Breast epithelium (tissue), 4 donors: ENCODE measurements at regions not wholly inside any gene's neighbourhood (a gene's known extent, or its start where the extent isn't known, plus 50 kb on each side); places are given as distances from the start of the nearest gene placed in this dataset.

ENCODE experiments used
- DNase-seq, 2 donors: peaks; one replicate each; pipeline ENCODE4 v3.0.0-alpha.2; 2019; ENCODE audit warnings: low spot score in 2 of 2
- H3K27ac ChIP-seq, 2 donors: fragments of 200-600 bp; sonication (generic) in 1 of 2; one replicate each; pipeline ENCODE4 v1.5.1; 2016 to 2019; ENCODE audit warnings: mild to moderate bottlenecking in 1 of 2
- H3K27me3 ChIP-seq, 2 donors: fragments of 200-600 bp; sonication (generic) in 1 of 2; one replicate each; pipeline versions ENCODE4 v1.5.1 to v1.6.0; 2017 to 2019; ENCODE audit warnings: control low read depth in 1 of 2, mild to moderate bottlenecking in 1 of 2
- H3K36me3 ChIP-seq: fragments of 200-600 bp; one replicate; pipeline ENCODE4 v1.5.1; 2019
- H3K4me1 ChIP-seq, 2 donors: fragments of 200-600 bp; sonication (generic); one replicate each; pipeline ENCODE4 v1.5.1; 2016 to 2019; ENCODE audit warnings: control low read depth in 1 of 2
- H3K4me3 ChIP-seq, 3 donors: fragments of 200-600 bp; sonication (generic); 1 replicate in 2 of 3; 2 replicates in 1 of 3; pipeline ENCODE4 v1.5.1; 2016 to 2019; ENCODE audit warnings: mild to moderate bottlenecking in 3 of 3, moderate library complexity in 2 of 3
- H3K9me3 ChIP-seq, 2 donors: fragments of 200-600 bp; sonication (generic) in 1 of 2; one replicate each; pipeline ENCODE4 v1.5.1; 2016 to 2019; ENCODE audit warnings: control low read depth in 1 of 2
- POLR2A ChIP-seq: fragments of 450-650 bp; IDR thresholded peaks from one replicate; pipeline ENCODE4 v1.6.1; 2016; ENCODE audit warnings: antibody characterized with exemption, mild to moderate bottlenecking, moderate library complexity
- POLR2AphosphoS5 ChIP-seq, 3 donors: sonication (generic); formaldehyde crosslinking; IDR thresholded peaks; one replicate each; pipeline ENCODE4 v1.6.1; 2017; ENCODE audit warnings: antibody characterized with exemption in 3 of 3
- intact Hi-C: fragments of 100-400 bp; cut with DNase I; formaldehyde crosslinking; loops from one replicate; pipeline ENCODE4 v1.15.1; 2023; ENCODE audit warnings: low total_unique reads
- TF ChIP-seq, protein P1 (sequence below), 3 donors: fragments of 450-650 bp; IDR thresholded peaks; one replicate each; pipeline ENCODE4 v1.5.1; 2016 to 2017; ENCODE audit warnings: antibody characterized with exemption in 3 of 3, mild to moderate bottlenecking in 3 of 3, moderate library complexity in 3 of 3

DNA sequence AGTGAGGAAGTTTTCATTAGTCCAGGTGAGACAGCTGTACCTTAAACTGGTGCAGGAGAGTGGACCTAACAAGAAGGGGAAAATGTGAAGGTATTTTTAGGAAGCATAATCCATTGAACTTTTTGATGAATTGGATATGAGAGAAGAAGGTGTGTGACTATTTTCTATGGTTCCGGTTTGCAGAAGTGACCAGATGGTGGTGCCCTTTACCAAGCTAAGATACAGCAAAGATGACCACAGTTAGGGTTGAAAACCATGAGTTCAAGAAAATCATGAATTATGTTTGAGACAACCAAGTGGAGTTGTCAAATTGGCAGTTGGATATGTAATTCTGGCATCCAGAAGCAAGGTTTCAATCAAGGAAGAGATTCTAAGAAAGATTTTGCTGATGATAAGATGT, 61.9 kb upstream of the NRSN1 start:
- TF ChIP-seq POLR2A (no peak), POLR2AphosphoS5 (IDR thresholded peaks at IDR 0.05) (no peak)
- TF ChIP-seq, protein P1, sequence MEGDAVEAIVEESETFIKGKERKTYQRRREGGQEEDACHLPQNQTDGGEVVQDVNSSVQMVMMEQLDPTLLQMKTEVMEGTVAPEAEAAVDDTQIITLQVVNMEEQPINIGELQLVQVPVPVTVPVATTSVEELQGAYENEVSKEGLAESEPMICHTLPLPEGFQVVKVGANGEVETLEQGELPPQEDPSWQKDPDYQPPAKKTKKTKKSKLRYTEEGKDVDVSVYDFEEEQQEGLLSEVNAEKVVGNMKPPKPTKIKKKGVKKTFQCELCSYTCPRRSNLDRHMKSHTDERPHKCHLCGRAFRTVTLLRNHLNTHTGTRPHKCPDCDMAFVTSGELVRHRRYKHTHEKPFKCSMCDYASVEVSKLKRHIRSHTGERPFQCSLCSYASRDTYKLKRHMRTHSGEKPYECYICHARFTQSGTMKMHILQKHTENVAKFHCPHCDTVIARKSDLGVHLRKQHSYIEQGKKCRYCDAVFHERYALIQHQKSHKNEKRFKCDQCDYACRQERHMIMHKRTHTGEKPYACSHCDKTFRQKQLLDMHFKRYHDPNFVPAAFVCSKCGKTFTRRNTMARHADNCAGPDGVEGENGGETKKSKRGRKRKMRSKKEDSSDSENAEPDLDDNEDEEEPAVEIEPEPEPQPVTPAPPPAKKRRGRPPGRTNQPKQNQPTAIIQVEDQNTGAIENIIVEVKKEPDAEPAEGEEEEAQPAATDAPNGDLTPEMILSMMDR (IDR thresholded peaks at IDR 0.05) = peak in 1 of 3 donors; percentile 17
- DNase-seq = no peak
- H3K4me3 ChIP-seq = no peak overlapping the region
- no peaks in the 10 kb centered on the region for H3K36me3 ChIP-seq
- no peaks in the 10 kb centered on the region for H3K27me3 ChIP-seq
- intact Hi-C loops = no loop called here
- no peaks in the 10 kb centered on the region for H3K4me1 ChIP-seq
- peaks cover 0 to 10% of the 10 kb centered on the region in 2 donors for H3K9me3 ChIP-seq
- H3K27ac ChIP-seq = no peak overlapping the region

DNA sequence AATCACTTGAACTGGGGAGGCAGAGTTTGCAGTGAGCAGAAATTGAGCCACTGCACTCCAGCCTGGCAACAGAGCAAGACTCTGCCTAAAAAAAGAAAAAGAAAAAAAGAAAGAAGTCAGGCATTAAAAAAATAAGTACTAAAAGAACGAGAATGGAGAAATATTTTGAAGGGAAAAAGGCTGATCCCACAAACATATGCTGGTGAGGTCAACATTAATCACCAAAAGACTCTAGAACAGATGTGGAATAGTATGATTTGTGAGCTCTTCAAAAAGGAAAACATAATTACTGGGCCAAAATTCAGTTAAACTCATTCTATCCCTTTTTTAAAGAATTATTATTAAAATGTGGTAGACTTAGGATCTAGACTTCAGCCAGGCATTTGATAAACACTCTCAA, 61.2 kb upstream of the NRSN1 start:
- Histone ChIP-seq H3K27me3 (no peaks in the 10 kb centered on the region), H3K4me1 (no peaks in the 10 kb centered on the region), H3K27ac (no peak overlapping the region), H3K4me3 (no peak overlapping the region), H3K36me3 (no peaks in the 10 kb centered on the region), H3K9me3 (peaks cover 0 to 10% of the 10 kb centered on the region in 2 donors)
- DNase-seq = no peak
- intact Hi-C loops = no loop called here
- TF ChIP-seq, protein P1 (IDR thresholded peaks at IDR 0.05) = no peak
- TF ChIP-seq POLR2AphosphoS5 (IDR thresholded peaks at IDR 0.05) (no peak), POLR2A (no peak)

DNA sequence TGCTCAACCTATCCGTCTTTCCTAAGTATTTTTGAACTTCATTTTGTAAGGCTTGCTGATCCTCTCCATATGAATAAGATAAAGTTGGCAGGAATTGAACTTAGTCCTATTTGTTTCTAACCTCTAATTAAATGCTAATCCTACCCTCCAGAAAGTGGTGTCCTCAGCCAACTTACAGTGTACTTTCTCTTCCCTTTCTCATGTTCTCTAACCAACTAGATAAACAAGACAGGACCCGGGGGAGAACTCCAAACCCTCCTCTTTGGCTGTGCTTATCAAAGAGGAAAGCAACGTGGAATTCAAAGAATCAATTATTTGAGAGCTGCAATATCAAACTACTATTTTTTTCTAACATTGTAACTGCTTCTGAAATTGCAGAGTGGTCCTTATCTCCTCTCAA, 56.5 kb upstream of the NRSN1 start:
- intact Hi-C loops = no loop called here
- TF ChIP-seq, protein P1 (IDR thresholded peaks at IDR 0.05) = no peak
- TF ChIP-seq POLR2A (no peak), POLR2AphosphoS5 (IDR thresholded peaks at IDR 0.05) (no peak)
- DNase-seq = no peak
- Histone ChIP-seq H3K27me3 (no peaks in the 10 kb centered on the region), H3K4me3 (no peak overlapping the region), H3K9me3 (peaks cover 0 to 10% of the 10 kb centered on the region in 2 donors), H3K36me3 (no peaks in the 10 kb centered on the region), H3K27ac (peak overlapping the region in 1 of 2 donors; percentile 32), H3K4me1 (no peaks in the 10 kb centered on the region)

DNA sequence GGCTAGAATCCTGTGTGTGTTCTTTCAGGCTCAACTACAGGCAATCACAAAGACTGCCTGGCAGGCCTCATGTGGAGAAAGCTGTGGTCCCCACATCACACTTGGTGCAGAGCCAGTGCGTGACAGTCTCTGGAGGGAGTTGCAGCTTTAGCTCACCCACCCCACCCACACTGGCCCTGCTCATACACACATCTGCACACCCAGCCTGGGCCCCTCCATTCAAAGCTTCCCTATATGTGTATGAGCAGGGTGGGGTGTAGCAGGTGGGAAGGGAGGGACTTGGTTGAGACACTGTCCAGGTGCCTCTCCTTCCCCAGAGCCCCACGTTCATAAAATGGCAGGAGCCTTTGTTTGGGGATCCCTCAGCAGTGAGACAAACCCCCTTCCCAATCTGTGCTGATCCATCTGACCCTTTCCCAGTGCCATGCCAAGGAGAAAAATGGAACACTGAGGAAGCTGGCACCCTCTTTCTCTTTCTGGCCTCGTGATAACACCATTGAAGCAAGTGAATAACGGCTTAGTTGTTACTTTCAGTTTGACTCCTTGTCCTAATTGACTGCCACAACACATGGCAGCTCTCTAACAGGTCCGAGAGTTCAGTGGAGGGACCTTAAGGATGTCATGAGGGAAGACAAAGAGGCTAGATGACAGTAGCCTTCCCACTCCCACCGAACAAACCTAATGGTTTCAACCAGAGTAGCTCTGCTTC, 53.8 kb upstream of the NRSN1 start:
- Histone ChIP-seq H3K4me3 (no peak overlapping the region), H3K27me3 (no peaks in the 10 kb centered on the region), H3K9me3 (no peaks in the 10 kb centered on the region), H3K36me3 (no peaks in the 10 kb centered on the region), H3K4me1 (no peaks in the 10 kb centered on the region), H3K27ac (no peak overlapping the region)
- DNase-seq = no peak
- intact Hi-C loops = no loop called here
- TF ChIP-seq, protein P1 (IDR thresholded peaks at IDR 0.05) = no peak
- TF ChIP-seq POLR2A (no peak), POLR2AphosphoS5 (IDR thresholded peaks at IDR 0.05) (no peak)

DNA sequence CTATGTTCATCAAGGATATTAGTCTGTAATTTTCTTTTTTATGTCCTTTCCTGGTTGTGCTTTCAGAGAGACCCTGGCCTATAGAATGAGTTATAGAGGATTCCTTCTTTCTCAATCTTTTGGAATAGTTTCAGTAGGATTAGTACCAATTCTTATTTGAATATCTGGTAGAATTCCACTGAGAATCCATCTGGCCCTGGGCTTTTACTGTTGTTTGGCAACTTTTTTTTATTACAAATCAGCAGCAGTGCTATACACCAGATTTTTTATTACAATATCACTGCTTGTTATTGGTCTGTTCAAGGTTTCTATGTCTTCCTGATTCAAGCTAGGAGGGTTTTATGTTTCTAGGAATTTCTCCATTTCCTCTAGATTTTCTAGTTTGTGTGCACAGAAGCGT, 50.0 kb upstream of the NRSN1 start:
- no peak overlapping the region for H3K27ac ChIP-seq
- no peaks in the 10 kb centered on the region for H3K36me3 ChIP-seq
- no peaks in the 10 kb centered on the region for H3K9me3 ChIP-seq
- intact Hi-C loops = no loop called here
- no peaks in the 10 kb centered on the region for H3K4me1 ChIP-seq
- DNase-seq = no peak
- no peak overlapping the region for H3K4me3 ChIP-seq
- TF ChIP-seq POLR2A (no peak), POLR2AphosphoS5 (IDR thresholded peaks at IDR 0.05) (no peak)
- TF ChIP-seq, protein P1 (IDR thresholded peaks at IDR 0.05) = no peak
- H3K27me3 ChIP-seq = no peaks in the 10 kb centered on the region
